ENCODE measurements at regions not wholly inside any gene's neighbourhood (a gene's known extent, or its start where the extent isn't known, plus 50 kb on each side); places are given as distances from the start of the nearest gene placed in this dataset.

GRCh38 chr19:28602675-28603298 is 610.2 kb downstream of the UQCRFS1 start:
- TF ChIP-seq CTCF (IDR thresholded peaks at IDR 0.05) (no peak), POLR2AphosphoS5 (IDR thresholded peaks at IDR 0.05) (no peak)
